ENCODE measurements at regions not wholly inside any gene's neighbourhood (a gene's known extent, or its start where the extent isn't known, plus 50 kb on each side); places are given as distances from the start of the nearest gene placed in this dataset.
"Not testable (repeated sequence)": the region's sequence is repeated elsewhere in the genome, so short reads cannot be mapped to it uniquely, and the experiment has no call there.

DNA sequence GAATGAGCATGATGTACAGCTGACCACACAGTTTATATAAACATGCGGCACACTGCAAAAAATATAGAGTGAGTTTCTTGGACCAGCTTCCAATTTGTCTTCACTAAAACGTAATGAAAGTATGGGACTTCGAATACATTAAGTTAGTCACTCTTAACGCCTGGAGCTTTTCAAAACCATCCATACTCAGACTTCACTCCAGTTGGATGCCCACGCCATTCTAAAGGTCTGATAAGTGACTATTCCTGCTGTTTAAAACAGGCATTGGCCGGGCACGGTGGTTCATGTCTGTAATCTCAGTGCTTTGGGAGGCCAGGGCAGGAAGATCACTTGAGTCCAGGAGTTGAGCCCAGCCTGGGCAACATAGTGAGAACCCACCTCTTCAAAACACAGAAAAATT lies 84.6 kb downstream of the MYL12B start:
- H3K9me3 Mint-ChIP-seq = no peaks in the 10 kb centered on the region
- peaks cover 24% of the 10 kb centered on the region for H3K27me3 Mint-ChIP-seq
- TF ChIP-seq, protein P1, sequence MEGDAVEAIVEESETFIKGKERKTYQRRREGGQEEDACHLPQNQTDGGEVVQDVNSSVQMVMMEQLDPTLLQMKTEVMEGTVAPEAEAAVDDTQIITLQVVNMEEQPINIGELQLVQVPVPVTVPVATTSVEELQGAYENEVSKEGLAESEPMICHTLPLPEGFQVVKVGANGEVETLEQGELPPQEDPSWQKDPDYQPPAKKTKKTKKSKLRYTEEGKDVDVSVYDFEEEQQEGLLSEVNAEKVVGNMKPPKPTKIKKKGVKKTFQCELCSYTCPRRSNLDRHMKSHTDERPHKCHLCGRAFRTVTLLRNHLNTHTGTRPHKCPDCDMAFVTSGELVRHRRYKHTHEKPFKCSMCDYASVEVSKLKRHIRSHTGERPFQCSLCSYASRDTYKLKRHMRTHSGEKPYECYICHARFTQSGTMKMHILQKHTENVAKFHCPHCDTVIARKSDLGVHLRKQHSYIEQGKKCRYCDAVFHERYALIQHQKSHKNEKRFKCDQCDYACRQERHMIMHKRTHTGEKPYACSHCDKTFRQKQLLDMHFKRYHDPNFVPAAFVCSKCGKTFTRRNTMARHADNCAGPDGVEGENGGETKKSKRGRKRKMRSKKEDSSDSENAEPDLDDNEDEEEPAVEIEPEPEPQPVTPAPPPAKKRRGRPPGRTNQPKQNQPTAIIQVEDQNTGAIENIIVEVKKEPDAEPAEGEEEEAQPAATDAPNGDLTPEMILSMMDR (IDR thresholded peaks at IDR 0.05) = no peak
- intact Hi-C loops (cut with DNase I, micrococcal nuclease) = no loop called here
- ChIA-PET POLR2A (no interaction called here), CTCF (no interaction called here)
- no peak for ATAC-seq (ENCODE audit: poor library complexity)
- H3K4me1 Mint-ChIP-seq (ENCODE audit: low read depth) = peaks cover 11% of the 10 kb centered on the region
- H3K27ac Mint-ChIP-seq = no peak overlapping the region
- Histone ChIP-seq H3K36me3 (ENCODE audit: insufficient read depth, low read length) (no peaks in the 10 kb centered on the region), H3K4me1 (ENCODE audit: insufficient read depth, low read length) (no peaks in the 10 kb centered on the region), H3K9me3 (ENCODE audit: control insufficient read depth in 1 of 2, insufficient read depth in 1 of 2, low read length in 2 of 2) (peaks cover 0 to 6% of the 10 kb centered on the region in 2 experiments), H3K27ac (ENCODE audit: low read depth in 1 of 2, low read length in 2 of 2) (no peak overlapping the region), H3K27me3 (ENCODE audit: control insufficient read depth in 1 of 2, insufficient read depth in 2 of 2, low read length in 2 of 2) (no peaks in the 10 kb centered on the region), H3K4me3 (ENCODE audit: low read length) (no peak overlapping the region)
- DNase-seq = no peak
- H3K4me3 Mint-ChIP-seq = no peak overlapping the region
- no peaks in the 10 kb centered on the region for H3K36me3 Mint-ChIP-seq (ENCODE audit: low read depth)

DNA sequence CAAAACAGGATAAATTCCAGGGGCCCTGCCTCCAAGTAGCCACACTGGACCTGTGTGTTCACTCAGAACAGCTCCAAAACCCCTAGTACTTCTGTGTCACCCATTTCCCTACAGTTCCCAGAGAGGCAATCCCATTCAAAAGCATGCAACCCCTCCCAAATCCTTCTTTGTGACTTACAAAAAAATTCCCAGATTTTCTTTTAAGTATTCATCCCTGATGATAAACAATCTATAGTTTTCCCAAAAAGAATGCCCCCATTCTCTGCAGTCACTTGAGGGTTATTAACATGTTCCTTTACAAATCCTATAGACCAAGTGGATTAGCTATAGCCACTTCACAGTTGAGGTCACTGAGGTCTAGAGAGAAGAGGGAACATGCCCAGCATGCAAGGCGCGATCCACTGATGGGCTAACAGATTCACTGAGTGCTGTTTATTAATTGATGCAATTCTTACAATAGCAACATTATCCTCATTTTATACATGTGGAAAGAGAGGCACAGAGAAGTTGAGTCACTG lies 85.4 kb downstream of the MYL12B start:
- no peak for DNase-seq
- ATAC-seq (ENCODE audit: poor library complexity) = no peak
- TF ChIP-seq, protein P1 (IDR thresholded peaks at IDR 0.05) = no peak
- Histone ChIP-seq H3K27ac (ENCODE audit: low read depth in 1 of 2, low read length in 2 of 2) (no peak overlapping the region), H3K4me1 (ENCODE audit: insufficient read depth, low read length) (no peaks in the 10 kb centered on the region), H3K36me3 (ENCODE audit: insufficient read depth, low read length) (no peaks in the 10 kb centered on the region), H3K9me3 (ENCODE audit: control insufficient read depth in 1 of 2, insufficient read depth in 1 of 2, low read length in 2 of 2) (peaks cover 0 to 6% of the 10 kb centered on the region in 2 experiments), H3K4me3 (ENCODE audit: low read length) (no peak overlapping the region), H3K27me3 (ENCODE audit: control insufficient read depth in 1 of 2, insufficient read depth in 2 of 2, low read length in 2 of 2) (no peaks in the 10 kb centered on the region)
- Mint-ChIP-seq H3K36me3 (ENCODE audit: low read depth) (no peaks in the 10 kb centered on the region), H3K9me3 (no peaks in the 10 kb centered on the region), H3K27me3 (peaks cover 24% of the 10 kb centered on the region), H3K4me3 (no peak overlapping the region), H3K4me1 (ENCODE audit: low read depth) (peaks cover 11% of the 10 kb centered on the region), H3K27ac (no peak overlapping the region)
- intact Hi-C loops (cut with DNase I, micrococcal nuclease) = no loop called here
- ChIA-PET POLR2A (no interaction called here), CTCF (interaction anchor here (1.2 kb wide), 1 partner anchor 15 kb away, joined by 3 read pairs; no protein-coding TSS in a partner anchor)

GRCh38 chr18:3348176-3348575 lies 86.2 kb downstream of the MYL12B start:
- Mint-ChIP-seq H3K27ac (no peak overlapping the region), H3K27me3 (peaks cover 24% of the 10 kb centered on the region), H3K4me1 (ENCODE audit: low read depth) (peaks cover 8% of the 10 kb centered on the region), H3K36me3 (ENCODE audit: low read depth) (no peaks in the 10 kb centered on the region), H3K9me3 (no peaks in the 10 kb centered on the region), H3K4me3 (no peak overlapping the region)
- peaks cover 0 to 6% of the 10 kb centered on the region in 2 experiments for H3K9me3 ChIP-seq (ENCODE audit: control insufficient read depth in 1 of 2, insufficient read depth in 1 of 2, low read length in 2 of 2)
- no peak for DNase-seq
- ATAC-seq (ENCODE audit: poor library complexity) = no peak
- POLR2A ChIA-PET = interaction anchor here (0.6 kb wide), 1 partner anchor 318 kb away, joined by 3 read pairs; no protein-coding TSS in a partner anchor
- H3K4me3 ChIP-seq (ENCODE audit: low read length) = no peak overlapping the region
- H3K4me1 ChIP-seq (ENCODE audit: insufficient read depth, low read length) = no peaks in the 10 kb centered on the region
- intact Hi-C loops (cut with DNase I, micrococcal nuclease) = no loop called here
- H3K27ac ChIP-seq (ENCODE audit: low read depth in 1 of 2, low read length in 2 of 2) = no peak overlapping the region
- TF ChIP-seq, protein P1 (IDR thresholded peaks at IDR 0.05) = no peak
- CTCF ChIA-PET = interaction anchor here (1.2 kb wide), 1 partner anchor 15 kb away, joined by 3 read pairs; no protein-coding TSS in a partner anchor
- H3K27me3 ChIP-seq (ENCODE audit: control insufficient read depth in 1 of 2, insufficient read depth in 2 of 2, low read length in 2 of 2) = no peaks in the 10 kb centered on the region
- H3K36me3 ChIP-seq (ENCODE audit: insufficient read depth, low read length) = no peaks in the 10 kb centered on the region

DNA sequence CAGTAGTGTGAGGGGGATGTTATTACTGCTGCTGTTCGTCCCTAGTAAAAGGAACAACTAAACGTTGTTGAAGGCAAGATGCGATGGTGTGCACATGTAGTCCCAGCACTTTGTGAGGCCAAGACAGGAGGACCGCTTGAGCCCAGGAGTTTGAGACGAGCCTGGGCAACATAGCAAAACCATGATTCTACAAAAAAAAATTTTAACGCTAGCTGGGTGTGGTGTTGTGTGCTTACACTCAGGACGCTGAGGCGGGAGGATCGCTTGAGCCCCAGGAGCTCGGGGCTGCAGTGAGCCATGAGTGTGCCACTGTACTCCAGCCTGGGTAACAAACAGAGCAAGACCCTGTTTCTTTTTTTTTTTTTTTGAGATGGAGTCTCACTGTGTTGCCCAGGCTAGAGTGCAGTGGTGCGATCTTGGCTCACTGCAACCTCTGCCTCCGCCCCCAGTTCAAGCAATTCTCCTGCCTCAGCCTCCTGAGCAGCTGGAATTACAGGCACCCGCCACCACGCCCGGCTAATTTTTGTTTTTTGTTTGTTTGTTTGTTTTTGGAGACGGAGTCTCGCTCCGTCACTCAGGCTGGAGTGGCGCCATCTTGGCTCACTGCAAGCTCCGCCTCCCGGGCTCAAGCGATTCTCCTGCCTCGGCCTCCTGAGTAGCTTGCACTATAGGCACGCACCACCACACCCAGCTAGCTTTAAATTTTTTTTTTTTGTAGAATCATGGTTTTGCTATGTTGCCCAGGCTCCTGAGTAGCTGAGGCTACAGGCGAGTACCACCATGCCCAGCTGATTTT lies 87.3 kb downstream of the MYL12B start:
- POLR2A ChIA-PET; H3K27ac ChIP-seq (ENCODE audit: low read depth in 1 of 2, low read length in 2 of 2); H3K9me3 Mint-ChIP-seq; CTCF ChIA-PET; H3K4me3 Mint-ChIP-seq; H3K27me3 ChIP-seq (ENCODE audit: control insufficient read depth in 1 of 2, insufficient read depth in 2 of 2, low read length in 2 of 2); H3K4me1 Mint-ChIP-seq (ENCODE audit: low read depth); H3K27ac Mint-ChIP-seq; intact Hi-C loops (cut with DNase I, micrococcal nuclease); DNase-seq; H3K36me3 Mint-ChIP-seq (ENCODE audit: low read depth); H3K36me3 ChIP-seq (ENCODE audit: insufficient read depth, low read length); H3K4me3 ChIP-seq (ENCODE audit: low read length); H3K4me1 ChIP-seq (ENCODE audit: insufficient read depth, low read length); H3K9me3 ChIP-seq (ENCODE audit: control insufficient read depth in 1 of 2, insufficient read depth in 1 of 2, low read length in 2 of 2); ATAC-seq (ENCODE audit: poor library complexity): not testable (repeated sequence)
- peaks cover 24% of the 10 kb centered on the region for H3K27me3 Mint-ChIP-seq
